GM21526 (cell line): ENCODE measurements at regions not wholly inside any gene's neighbourhood (a gene's known extent, or its start where the extent isn't known, plus 50 kb on each side); places are given as distances from the start of the nearest gene placed in this dataset.
"Not testable (repeated sequence)": the region's sequence is repeated elsewhere in the genome, so short reads cannot be mapped to it uniquely, and the experiment has no call there.

Experiments
- ATAC-seq: cut with Tn5 transposase; IDR thresholded peaks from one replicate; pipeline ENCODE4 v1.9.1; 2021; ENCODE audit warnings: moderate library complexity; ENCODE audit not compliant: unreplicated experiment, low FRiP score

GRCh38 chr15:92803536-92803851 is 96.6 kb upstream of the CHD2 start:
- no peak for ATAC-seq

- ATAC-seq = peak; percentile 31
These were observed 96.1 kb upstream of the CHD2 start for GRCh38 chr15:92803852-92804609.

- not testable (repeated sequence) for ATAC-seq
These were observed 95.6 kb upstream of the CHD2 start for GRCh38 chr15:92804610-92804936.

- no peak for ATAC-seq
These were observed 94.9 kb upstream of the CHD2 start for GRCh38 chr15:92805080-92805690.

GRCh38 chr15:92806171-92806570 is 94.0 kb upstream of the CHD2 start:
- ATAC-seq = not testable (repeated sequence)

GRCh38 chr15:92806763-92807162 is 93.4 kb upstream of the CHD2 start:
- ATAC-seq = no peak

GRCh38 chr15:92807971-92808571 is 92.1 kb upstream of the CHD2 start:
- ATAC-seq = no peak

GRCh38 chr15:92808598-92809063 is 91.5 kb upstream of the CHD2 start:
- ATAC-seq = peak; percentile 19

GRCh38 chr15:92809064-92809879 is 90.9 kb upstream of the CHD2 start:
- peak; percentile 84 for ATAC-seq

- ATAC-seq = no peak
These were observed 90.2 kb upstream of the CHD2 start for GRCh38 chr15:92809880-92810361.

- no peak for ATAC-seq
These were observed 89.5 kb upstream of the CHD2 start for GRCh38 chr15:92810418-92811138.

- ATAC-seq = no peak
These were observed 88.8 kb upstream of the CHD2 start for GRCh38 chr15:92811148-92811913.

- ATAC-seq = no peak
These were observed 87.9 kb upstream of the CHD2 start for GRCh38 chr15:92812271-92812670.

GRCh38 chr15:92813485-92813884 is 86.6 kb upstream of the CHD2 start:
- ATAC-seq = no peak

GRCh38 chr15:92817339-92817886 is 82.7 kb upstream of the CHD2 start:
- ATAC-seq = no peak

- no peak for ATAC-seq
These were observed 81.4 kb upstream of the CHD2 start for GRCh38 chr15:92818651-92819277.

GRCh38 chr15:92819278-92820235 is 80.6 kb upstream of the CHD2 start:
- ATAC-seq = peak; percentile 16
